ENCODE measurements at regions not wholly inside any gene's neighbourhood (a gene's known extent, or its start where the extent isn't known, plus 50 kb on each side); places are given as distances from the start of the nearest gene placed in this dataset.

GRCh38 chr14:76322594-76323220 lies 53.2 kb upstream of the ESRRB start:
- no peak overlapping the region for H3K4me3 Mint-ChIP-seq (ENCODE audit: unreplicated experiment)
- DNase-seq (ENCODE audit: unreplicated experiment) = no peak
- no peak overlapping the region for H3K27ac Mint-ChIP-seq (ENCODE audit: low read depth, unreplicated experiment)
- H3K9me3 Mint-ChIP-seq (ENCODE audit: unreplicated experiment) = no peaks in the 10 kb centered on the region
- no TSS peak for BruUV-seq (replicated peaks)
- no peaks in the 10 kb centered on the region for H3K4me1 Mint-ChIP-seq (ENCODE audit: insufficient read depth, unreplicated experiment)
- no peaks in the 10 kb centered on the region for H3K27me3 Mint-ChIP-seq (ENCODE audit: insufficient read depth, unreplicated experiment)
- CTCF ChIA-PET = no interaction called here
- POLR2A ChIA-PET = no interaction called here
- TF ChIP-seq CTCF (IDR thresholded peaks at IDR 0.05; ENCODE audit: unreplicated experiment) = no peak
- no peaks in the 10 kb centered on the region for H3K36me3 Mint-ChIP-seq (ENCODE audit: insufficient read depth, unreplicated experiment)
- intact Hi-C loops (cut with micrococcal nuclease) = no loop called here

DNA sequence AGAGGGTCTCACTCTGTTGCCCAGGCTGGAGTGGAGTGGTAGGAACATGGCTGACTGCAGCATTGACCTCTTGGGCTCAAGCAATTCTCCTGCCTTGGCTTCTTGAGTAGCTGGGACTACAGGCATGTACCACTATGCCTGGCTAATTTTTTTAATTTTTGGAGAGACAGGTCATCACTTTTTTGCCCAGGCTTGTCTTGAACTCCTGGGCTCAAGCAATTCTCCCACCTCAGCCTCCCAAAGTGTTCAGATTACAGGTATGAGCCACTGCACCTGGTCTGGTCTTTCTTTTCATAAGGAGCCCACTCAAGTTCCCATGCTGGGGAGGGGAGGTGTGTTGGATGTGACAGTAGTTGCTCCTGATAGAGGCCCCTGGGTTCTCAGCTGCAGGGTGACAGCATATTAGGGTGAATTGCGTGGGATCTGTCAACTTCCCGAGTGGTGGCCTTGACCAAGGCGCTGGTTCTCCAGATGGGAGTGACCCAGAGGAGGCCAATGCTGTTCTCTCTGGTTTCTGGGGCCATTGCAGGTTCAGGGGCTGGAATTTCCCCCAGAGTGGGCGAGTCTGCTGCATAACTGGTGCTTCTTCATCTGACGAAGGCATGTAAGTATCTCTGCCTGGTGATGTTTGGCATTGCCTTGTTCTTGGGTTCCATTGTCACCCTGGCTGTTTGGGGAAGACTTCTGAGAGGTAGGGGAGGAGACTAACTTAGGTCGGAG lies 52.4 kb upstream of the ESRRB start:
- no peaks in the 10 kb centered on the region for H3K9me3 Mint-ChIP-seq (ENCODE audit: unreplicated experiment)
- H3K4me3 Mint-ChIP-seq (ENCODE audit: unreplicated experiment) = no peak overlapping the region
- H3K27ac Mint-ChIP-seq (ENCODE audit: low read depth, unreplicated experiment) = no peak overlapping the region
- POLR2A ChIA-PET = no interaction called here
- intact Hi-C loops (cut with micrococcal nuclease) = no loop called here
- no peaks in the 10 kb centered on the region for H3K36me3 Mint-ChIP-seq (ENCODE audit: insufficient read depth, unreplicated experiment)
- DNase-seq (ENCODE audit: unreplicated experiment) = no peak
- H3K4me1 Mint-ChIP-seq (ENCODE audit: insufficient read depth, unreplicated experiment) = no peaks in the 10 kb centered on the region
- H3K27me3 Mint-ChIP-seq (ENCODE audit: insufficient read depth, unreplicated experiment) = no peaks in the 10 kb centered on the region
- no TSS peak for BruUV-seq (replicated peaks)
- CTCF ChIA-PET = no interaction called here
- TF ChIP-seq CTCF (IDR thresholded peaks at IDR 0.05; ENCODE audit: unreplicated experiment) = no peak

- ChIA-PET CTCF (no interaction called here), POLR2A (no interaction called here)
- Mint-ChIP-seq H3K9me3 (ENCODE audit: unreplicated experiment) (no peaks in the 10 kb centered on the region), H3K4me1 (ENCODE audit: insufficient read depth, unreplicated experiment) (no peaks in the 10 kb centered on the region), H3K27ac (ENCODE audit: low read depth, unreplicated experiment) (no peak overlapping the region), H3K36me3 (ENCODE audit: insufficient read depth, unreplicated experiment) (no peaks in the 10 kb centered on the region), H3K4me3 (ENCODE audit: unreplicated experiment) (no peak overlapping the region), H3K27me3 (ENCODE audit: insufficient read depth, unreplicated experiment) (no peaks in the 10 kb centered on the region)
- no TSS peak for BruUV-seq (replicated peaks)
- intact Hi-C loops (cut with micrococcal nuclease) = no loop called here
- DNase-seq (ENCODE audit: unreplicated experiment) = no peak
- no peak for TF ChIP-seq CTCF (IDR thresholded peaks at IDR 0.05; ENCODE audit: unreplicated experiment)
These were observed 51.8 kb upstream of the ESRRB start for GRCh38 chr14:76324133-76324532.

Measured in MCF 10A (cell line).